ENCODE measurements at regions not wholly inside any gene's neighbourhood (a gene's known extent, or its start where the extent isn't known, plus 50 kb on each side); places are given as distances from the start of the nearest gene placed in this dataset.

DNA sequence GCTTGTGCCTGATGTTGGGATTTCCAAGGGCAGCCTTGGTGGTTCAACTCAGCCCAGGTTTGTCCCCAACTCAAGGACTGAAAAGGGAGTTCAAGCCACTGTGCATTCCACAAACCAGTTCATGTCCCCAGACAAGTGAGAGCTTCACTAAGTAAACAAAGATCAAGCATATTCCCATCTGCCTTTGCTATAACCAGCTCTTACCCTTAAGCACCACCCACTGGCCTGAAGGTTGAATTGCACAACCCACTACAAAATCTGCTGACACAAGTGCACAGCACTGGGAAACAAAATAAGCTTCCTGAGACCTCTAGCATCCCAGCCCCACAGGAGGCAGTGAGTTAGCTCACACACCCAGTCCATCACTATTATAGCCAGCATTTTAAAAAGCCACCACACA is 516.7 kb downstream of the NR4A2 start:
- TF ChIP-seq, protein P1, sequence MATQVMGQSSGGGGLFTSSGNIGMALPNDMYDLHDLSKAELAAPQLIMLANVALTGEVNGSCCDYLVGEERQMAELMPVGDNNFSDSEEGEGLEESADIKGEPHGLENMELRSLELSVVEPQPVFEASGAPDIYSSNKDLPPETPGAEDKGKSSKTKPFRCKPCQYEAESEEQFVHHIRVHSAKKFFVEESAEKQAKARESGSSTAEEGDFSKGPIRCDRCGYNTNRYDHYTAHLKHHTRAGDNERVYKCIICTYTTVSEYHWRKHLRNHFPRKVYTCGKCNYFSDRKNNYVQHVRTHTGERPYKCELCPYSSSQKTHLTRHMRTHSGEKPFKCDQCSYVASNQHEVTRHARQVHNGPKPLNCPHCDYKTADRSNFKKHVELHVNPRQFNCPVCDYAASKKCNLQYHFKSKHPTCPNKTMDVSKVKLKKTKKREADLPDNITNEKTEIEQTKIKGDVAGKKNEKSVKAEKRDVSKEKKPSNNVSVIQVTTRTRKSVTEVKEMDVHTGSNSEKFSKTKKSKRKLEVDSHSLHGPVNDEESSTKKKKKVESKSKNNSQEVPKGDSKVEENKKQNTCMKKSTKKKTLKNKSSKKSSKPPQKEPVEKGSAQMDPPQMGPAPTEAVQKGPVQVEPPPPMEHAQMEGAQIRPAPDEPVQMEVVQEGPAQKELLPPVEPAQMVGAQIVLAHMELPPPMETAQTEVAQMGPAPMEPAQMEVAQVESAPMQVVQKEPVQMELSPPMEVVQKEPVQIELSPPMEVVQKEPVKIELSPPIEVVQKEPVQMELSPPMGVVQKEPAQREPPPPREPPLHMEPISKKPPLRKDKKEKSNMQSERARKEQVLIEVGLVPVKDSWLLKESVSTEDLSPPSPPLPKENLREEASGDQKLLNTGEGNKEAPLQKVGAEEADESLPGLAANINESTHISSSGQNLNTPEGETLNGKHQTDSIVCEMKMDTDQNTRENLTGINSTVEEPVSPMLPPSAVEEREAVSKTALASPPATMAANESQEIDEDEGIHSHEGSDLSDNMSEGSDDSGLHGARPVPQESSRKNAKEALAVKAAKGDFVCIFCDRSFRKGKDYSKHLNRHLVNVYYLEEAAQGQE (IDR thresholded peaks at IDR 0.05): no peak
- TF ChIP-seq POLR2A (IDR thresholded peaks at IDR 0.05; ENCODE audit: low read length) (no peak), CTCF (IDR thresholded peaks at IDR 0.05) (no peak)

Data from A549 (cell line).